ENCODE measurements at regions not wholly inside any gene's neighbourhood (a gene's known extent, or its start where the extent isn't known, plus 50 kb on each side); places are given as distances from the start of the nearest gene placed in this dataset.

GRCh38 chr17:53316073-53316472 lies 506.7 kb upstream of the KIF2B start:
- TF ChIP-seq CTCF (IDR thresholded peaks at IDR 0.05), result no peak
- no peak for TF ChIP-seq POLR2A (IDR thresholded peaks at IDR 0.05)
